ENCODE measurements at regions not wholly inside any gene's neighbourhood (a gene's known extent, or its start where the extent isn't known, plus 50 kb on each side); places are given as distances from the start of the nearest gene placed in this dataset.

GRCh38 chr12:94898388-94898787, 105.1 kb downstream of the NDUFA12 start:
- no peak overlapping the region for H3K4me2 ChIP-seq (ENCODE audit: insufficient read depth, low read length)
- no peaks in the 10 kb centered on the region for H4K20me1 ChIP-seq (ENCODE audit: insufficient read depth, low read length)
- DNase-seq, result no peak
- no peak for ATAC-seq (ENCODE audit: insufficient read depth, low read depth)
- no peak overlapping the region for H3K27ac ChIP-seq (ENCODE audit: low read length)
- H3K9me3 ChIP-seq (ENCODE audit: insufficient read depth, low read length, severe bottlenecking), result no peaks in the 10 kb centered on the region
- no peaks in the 10 kb centered on the region for H3K27me3 ChIP-seq (ENCODE audit: insufficient read depth, low read length, poor library complexity)
- H3K79me2 ChIP-seq (ENCODE audit: insufficient read depth, low read length), result no peaks in the 10 kb centered on the region
- TF ChIP-seq CTCF (IDR thresholded peaks at IDR 0.05; ENCODE audit: borderline replicate concordance, extremely low read depth, low read length, poor library complexity, severe bottlenecking) (peak; percentile 25), EZH2 (IDR thresholded peaks at IDR 0.05; ENCODE audit: borderline replicate concordance, low read depth, low read length, severe bottlenecking) (no peak)
- H3K4me3 ChIP-seq (ENCODE audit: low read depth in 1 of 2, low read length in 2 of 2), result no peak overlapping the region
- H3K36me3 ChIP-seq (ENCODE audit: insufficient read depth, low read length), result no peaks in the 10 kb centered on the region
- no peak overlapping the region for H3K9ac ChIP-seq (ENCODE audit: low read depth, low read length)
- no peak overlapping the region for H2AFZ ChIP-seq (ENCODE audit: low read depth, low read length)
- H3K4me1 ChIP-seq (ENCODE audit: insufficient read depth, low read length), result no peaks in the 10 kb centered on the region

GRCh38 chr12:94892544-94893267, 110.8 kb downstream of the NDUFA12 start:
- ATAC-seq (ENCODE audit: insufficient read depth, low read depth) (no peak), DNase-seq (no peak)
- no peak for TF ChIP-seq EZH2 (IDR thresholded peaks at IDR 0.05; ENCODE audit: borderline replicate concordance, low read depth, low read length, severe bottlenecking)
- TF ChIP-seq CTCF (IDR thresholded peaks at IDR 0.05; ENCODE audit: borderline replicate concordance, extremely low read depth, low read length, poor library complexity, severe bottlenecking), result no peak
- Histone ChIP-seq H3K4me3 (ENCODE audit: low read depth in 1 of 2, low read length in 2 of 2) (no peak overlapping the region), H3K4me2 (ENCODE audit: insufficient read depth, low read length) (no peak overlapping the region), H3K27ac (ENCODE audit: low read length) (no peak overlapping the region), H3K79me2 (ENCODE audit: insufficient read depth, low read length) (no peaks in the 10 kb centered on the region), H2AFZ (ENCODE audit: low read depth, low read length) (no peak overlapping the region), H3K4me1 (ENCODE audit: insufficient read depth, low read length) (no peaks in the 10 kb centered on the region), H3K27me3 (ENCODE audit: insufficient read depth, low read length, poor library complexity) (no peaks in the 10 kb centered on the region), H4K20me1 (ENCODE audit: insufficient read depth, low read length) (no peaks in the 10 kb centered on the region), H3K9me3 (ENCODE audit: insufficient read depth, low read length, severe bottlenecking) (no peaks in the 10 kb centered on the region), H3K9ac (ENCODE audit: low read depth, low read length) (no peak overlapping the region), H3K36me3 (ENCODE audit: insufficient read depth, low read length) (no peaks in the 10 kb centered on the region)

GRCh38 chr12:94889445-94890210, 113.9 kb downstream of the NDUFA12 start:
- no peak overlapping the region for H3K27ac ChIP-seq (ENCODE audit: low read length)
- H2AFZ ChIP-seq (ENCODE audit: low read depth, low read length), result no peak overlapping the region
- ATAC-seq (ENCODE audit: insufficient read depth, low read depth) (no peak), DNase-seq (no peak)
- no peak for TF ChIP-seq EZH2 (IDR thresholded peaks at IDR 0.05; ENCODE audit: borderline replicate concordance, low read depth, low read length, severe bottlenecking)
- no peak for TF ChIP-seq CTCF (IDR thresholded peaks at IDR 0.05; ENCODE audit: borderline replicate concordance, extremely low read depth, low read length, poor library complexity, severe bottlenecking)
- no peaks in the 10 kb centered on the region for H3K9me3 ChIP-seq (ENCODE audit: insufficient read depth, low read length, severe bottlenecking)
- H3K4me3 ChIP-seq (ENCODE audit: low read depth in 1 of 2, low read length in 2 of 2), result no peak overlapping the region
- no peak overlapping the region for H3K9ac ChIP-seq (ENCODE audit: low read depth, low read length)
- no peaks in the 10 kb centered on the region for H3K36me3 ChIP-seq (ENCODE audit: insufficient read depth, low read length)
- no peaks in the 10 kb centered on the region for H3K4me1 ChIP-seq (ENCODE audit: insufficient read depth, low read length)
- no peaks in the 10 kb centered on the region for H3K79me2 ChIP-seq (ENCODE audit: insufficient read depth, low read length)
- H4K20me1 ChIP-seq (ENCODE audit: insufficient read depth, low read length), result no peaks in the 10 kb centered on the region
- no peak overlapping the region for H3K4me2 ChIP-seq (ENCODE audit: insufficient read depth, low read length)
- H3K27me3 ChIP-seq (ENCODE audit: insufficient read depth, low read length, poor library complexity), result no peaks in the 10 kb centered on the region
